Astrocyte (in vitro differentiated cells and primary cell): ENCODE measurements at regions not wholly inside any gene's neighbourhood (a gene's known extent, or its start where the extent isn't known, plus 50 kb on each side); places are given as distances from the start of the nearest gene placed in this dataset.

Experiments used
- DNase-seq: peaks from one replicate; pipeline ENCODE4 v3.0.0-alpha.2; 2010; ENCODE audit warnings: low read depth
- FAIRE-seq: peaks from 2 replicates; lab custom pipeline; 2011; peaks lifted over from hg19 to GRCh38; lab: Jason Lieb, UNC
- H2AFZ ChIP-seq: 2 replicates; pipeline ENCODE4 v1.6.0; 2012; ENCODE audit warnings: low read depth, low read length, inconsistent platforms
- H3K27ac ChIP-seq: 2 replicates; pipeline ENCODE4 v1.5.1; 2011; ENCODE audit warnings: low read depth, low read length, inconsistent platforms
- H3K27me3 ChIP-seq: 2 replicates; pipeline ENCODE4 v1.6.0; 2011; ENCODE audit warnings: low read length, inconsistent platforms; ENCODE audit not compliant: insufficient read depth
- H3K36me3 ChIP-seq: 2 replicates; pipeline ENCODE4 v1.5.1; 2011; ENCODE audit warnings: low read length, inconsistent platforms; ENCODE audit not compliant: insufficient read depth
- H3K4me1 ChIP-seq: 2 replicates; pipeline ENCODE4 v1.5.1; 2011; ENCODE audit warnings: low read length, inconsistent platforms; ENCODE audit not compliant: insufficient read depth
- H3K4me2 ChIP-seq: 2 replicates; pipeline ENCODE4 v1.6.0; 2012; ENCODE audit warnings: low read length, inconsistent platforms
- H3K4me3 ChIP-seq: 2 replicates; pipeline ENCODE4 v1.5.1; 2011; ENCODE audit warnings: low read depth, mild to moderate bottlenecking, low read length, inconsistent platforms; ENCODE audit not compliant: insufficient read depth
- H3K79me2 ChIP-seq: 2 replicates; pipeline ENCODE4 v1.6.0; 2012; ENCODE audit warnings: mild to moderate bottlenecking, low read length, inconsistent platforms; ENCODE audit not compliant: insufficient read depth
- H3K9ac ChIP-seq: 2 replicates; pipeline ENCODE4 v1.6.0; 2012; ENCODE audit warnings: mild to moderate bottlenecking, low read length, inconsistent platforms
- H3K9me3 ChIP-seq: 2 replicates; pipeline ENCODE4 v1.5.1; 2012; ENCODE audit warnings: low read depth, mild to moderate bottlenecking, low read length, inconsistent platforms; ENCODE audit not compliant: insufficient read depth
- H4K20me1 ChIP-seq: 2 replicates; pipeline ENCODE4 v1.6.0; 2012; ENCODE audit warnings: low read length, inconsistent platforms; ENCODE audit not compliant: insufficient read depth
- H3K27ac Mint-ChIP-seq: one replicate; pipeline ENCODE4 v1.8.0; 2021; ENCODE audit warnings: mild to moderate bottlenecking, mixed read lengths; ENCODE audit not compliant: unreplicated experiment
- H3K27me3 Mint-ChIP-seq: one replicate; pipeline ENCODE4 v1.8.0; 2021; ENCODE audit warnings: low read depth, mixed read lengths; ENCODE audit not compliant: unreplicated experiment
- H3K36me3 Mint-ChIP-seq: one replicate; pipeline ENCODE4 v1.8.0; 2021; ENCODE audit warnings: low read depth, mixed read lengths; ENCODE audit not compliant: unreplicated experiment
- H3K4me1 Mint-ChIP-seq: one replicate; pipeline ENCODE4 v1.8.0; 2021; ENCODE audit warnings: low read depth, mixed read lengths; ENCODE audit not compliant: unreplicated experiment
- H3K4me3 Mint-ChIP-seq: one replicate; pipeline ENCODE4 v1.8.0; 2021; ENCODE audit warnings: mild to moderate bottlenecking, moderate library complexity, mixed read lengths; ENCODE audit not compliant: unreplicated experiment
- H3K9me3 Mint-ChIP-seq: one replicate; pipeline ENCODE4 v1.8.0; 2021; ENCODE audit warnings: mild to moderate bottlenecking, mixed read lengths; ENCODE audit not compliant: unreplicated experiment
- EZH2 ChIP-seq: IDR thresholded peaks from 2 replicates; pipeline ENCODE4 v1.6.1; 2012; ENCODE audit warnings: mild to moderate bottlenecking, low read length, inconsistent platforms; ENCODE audit not compliant: insufficient read depth
- TF ChIP-seq, protein P1 (sequence below): IDR thresholded peaks from 2 replicates; pipeline ENCODE4 v1.5.1; 2011; ENCODE audit warnings: low read depth, mild to moderate bottlenecking, inconsistent platforms, low read length, moderate library complexity; ENCODE audit not compliant: insufficient read depth

DNA sequence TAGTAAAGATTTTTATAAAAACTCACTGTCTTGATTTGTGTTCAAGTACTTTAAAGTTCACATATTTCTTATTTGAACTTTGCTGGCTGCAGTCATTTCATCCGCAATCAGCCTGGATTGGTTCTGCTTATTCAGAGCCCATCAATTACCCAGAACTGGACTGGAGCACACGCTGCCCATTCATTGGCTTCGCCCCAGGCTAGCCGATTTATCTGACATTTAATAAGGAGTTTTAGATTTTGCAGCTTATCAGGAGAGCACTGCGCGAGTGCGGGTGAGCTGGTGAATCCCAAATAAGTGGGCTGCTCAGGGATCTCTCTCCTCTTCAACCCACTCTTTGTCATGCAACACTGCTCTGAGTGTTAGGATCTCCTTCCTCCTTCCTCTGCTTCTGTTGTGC, 166.0 kb upstream of the GPR26 start:
- H3K27me3 ChIP-seq = no peaks in the 10 kb centered on the region
- H3K27me3 Mint-ChIP-seq = peaks cover 29% of the 10 kb centered on the region

GRCh38 chr10:123501148-123501547, 165.0 kb upstream of the GPR26 start:
- Histone ChIP-seq H3K4me1 (no peaks in the 10 kb centered on the region), H3K4me3 (no peak overlapping the region), H3K36me3 (no peaks in the 10 kb centered on the region), H3K27me3 (no peaks in the 10 kb centered on the region), H3K9me3 (peaks cover 4% of the 10 kb centered on the region), H3K79me2 (no peaks in the 10 kb centered on the region), H4K20me1 (no peaks in the 10 kb centered on the region), H3K27ac (no peak overlapping the region), H3K9ac (no peak overlapping the region), H2AFZ (no peak overlapping the region), H3K4me2 (no peak overlapping the region)
- FAIRE-seq (no peak), DNase-seq (no peak)
- H3K4me1 Mint-ChIP-seq = peaks cover under 1% of the 10 kb centered on the region
- peaks cover 2% of the 10 kb centered on the region for H3K9me3 Mint-ChIP-seq
- no peaks in the 10 kb centered on the region for H3K36me3 Mint-ChIP-seq
- peaks cover 25% of the 10 kb centered on the region for H3K27me3 Mint-ChIP-seq
- TF ChIP-seq EZH2 = no peak
- TF ChIP-seq, protein P1, sequence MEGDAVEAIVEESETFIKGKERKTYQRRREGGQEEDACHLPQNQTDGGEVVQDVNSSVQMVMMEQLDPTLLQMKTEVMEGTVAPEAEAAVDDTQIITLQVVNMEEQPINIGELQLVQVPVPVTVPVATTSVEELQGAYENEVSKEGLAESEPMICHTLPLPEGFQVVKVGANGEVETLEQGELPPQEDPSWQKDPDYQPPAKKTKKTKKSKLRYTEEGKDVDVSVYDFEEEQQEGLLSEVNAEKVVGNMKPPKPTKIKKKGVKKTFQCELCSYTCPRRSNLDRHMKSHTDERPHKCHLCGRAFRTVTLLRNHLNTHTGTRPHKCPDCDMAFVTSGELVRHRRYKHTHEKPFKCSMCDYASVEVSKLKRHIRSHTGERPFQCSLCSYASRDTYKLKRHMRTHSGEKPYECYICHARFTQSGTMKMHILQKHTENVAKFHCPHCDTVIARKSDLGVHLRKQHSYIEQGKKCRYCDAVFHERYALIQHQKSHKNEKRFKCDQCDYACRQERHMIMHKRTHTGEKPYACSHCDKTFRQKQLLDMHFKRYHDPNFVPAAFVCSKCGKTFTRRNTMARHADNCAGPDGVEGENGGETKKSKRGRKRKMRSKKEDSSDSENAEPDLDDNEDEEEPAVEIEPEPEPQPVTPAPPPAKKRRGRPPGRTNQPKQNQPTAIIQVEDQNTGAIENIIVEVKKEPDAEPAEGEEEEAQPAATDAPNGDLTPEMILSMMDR = no peak
- H3K4me3 Mint-ChIP-seq = no peak overlapping the region
- no peak overlapping the region for H3K27ac Mint-ChIP-seq

More for the DNA sequence above, 166.0 kb upstream of the GPR26 start:
- Histone ChIP-seq H3K36me3 (no peaks in the 10 kb centered on the region), H2AFZ (no peak overlapping the region), H3K4me3 (no peak overlapping the region), H4K20me1 (no peaks in the 10 kb centered on the region), H3K4me2 (no peak overlapping the region), H3K9ac (no peak overlapping the region), H3K27ac (no peak overlapping the region), H3K4me1 (no peaks in the 10 kb centered on the region), H3K9me3 (peaks cover 4% of the 10 kb centered on the region), H3K79me2 (no peaks in the 10 kb centered on the region)
- Mint-ChIP-seq H3K9me3 (peaks cover 4% of the 10 kb centered on the region), H3K4me1 (peaks cover 11% of the 10 kb centered on the region), H3K27ac (no peak overlapping the region), H3K4me3 (no peak overlapping the region), H3K36me3 (no peaks in the 10 kb centered on the region)
- DNase-seq (no peak), FAIRE-seq (no peak)
- TF ChIP-seq, protein P1 = no peak
- no peak for TF ChIP-seq EZH2

GRCh38 chr10:123502983-123503382, 163.2 kb upstream of the GPR26 start:
- Mint-ChIP-seq H3K4me3 (no peak overlapping the region), H3K36me3 (no peaks in the 10 kb centered on the region), H3K4me1 (no peaks in the 10 kb centered on the region), H3K27me3 (peaks cover 22% of the 10 kb centered on the region), H3K9me3 (peaks cover 2% of the 10 kb centered on the region), H3K27ac (no peak overlapping the region)
- Histone ChIP-seq H3K36me3 (no peaks in the 10 kb centered on the region), H3K9me3 (no peaks in the 10 kb centered on the region), H3K4me3 (no peak overlapping the region), H3K27me3 (no peaks in the 10 kb centered on the region), H3K4me2 (no peak overlapping the region), H3K79me2 (no peaks in the 10 kb centered on the region), H3K9ac (no peak overlapping the region), H3K27ac (no peak overlapping the region), H2AFZ (no peak overlapping the region), H3K4me1 (no peaks in the 10 kb centered on the region), H4K20me1 (no peaks in the 10 kb centered on the region)
- DNase-seq = no peak
- no peak for TF ChIP-seq EZH2
- TF ChIP-seq, protein P1 = no peak
- no peak for FAIRE-seq
